Loucy (cell line): ENCODE measurements at regions not wholly inside any gene's neighbourhood (a gene's known extent, or its start where the extent isn't known, plus 50 kb on each side); places are given as distances from the start of the nearest gene placed in this dataset.
"Not testable (repeated sequence)": the region's sequence is repeated elsewhere in the genome, so short reads cannot be mapped to it uniquely, and the experiment has no call there.

Experiments
- H2AFZ ChIP-seq: fragments of 200-600 bp; sonication (generic); 2 replicates; pipeline ENCODE4 v1.6.0; 2016; ENCODE audit warnings: antibody characterized with exemption, mild to moderate bottlenecking, low read length, moderate library complexity
- H3F3A ChIP-seq: fragments of 200-600 bp; 2 replicates; pipeline ENCODE4 v1.6.0; 2016; ENCODE audit warnings: antibody characterized with exemption, low read depth, mild to moderate bottlenecking
- H3K27me3 ChIP-seq: fragments of 200-600 bp; sonication (generic); 2 replicates; pipeline ENCODE4 v1.6.1; 2014; ENCODE audit warnings: low read length, mild to moderate bottlenecking; ENCODE audit not compliant: insufficient read depth, poor library complexity, severe bottlenecking
- H3K36me3 ChIP-seq: fragments of 200-600 bp; sonication (generic); 2 replicates; pipeline ENCODE4 v1.6.1; 2016; ENCODE audit warnings: low read length; ENCODE audit not compliant: insufficient read depth
- H3K4me1 ChIP-seq: fragments of 200-600 bp; sonication (generic); 2 replicates; pipeline ENCODE4 v1.5.1; 2014; ENCODE audit warnings: low read length, mild to moderate bottlenecking; ENCODE audit not compliant: insufficient read depth, poor library complexity, severe bottlenecking
- H3K4me2 ChIP-seq: fragments of 200-600 bp; sonication (generic); 2 replicates; pipeline ENCODE4 v1.6.0; 2014; ENCODE audit warnings: antibody characterized with exemption, low read length, low read depth, mild to moderate bottlenecking; ENCODE audit not compliant: poor library complexity, severe bottlenecking
- H3K4me3 ChIP-seq: fragments of 200-600 bp; sonication (generic); 2 replicates; pipeline ENCODE4 v1.5.1; 2014; ENCODE audit warnings: low read length, mild to moderate bottlenecking, mixed read lengths; ENCODE audit not compliant: poor library complexity, severe bottlenecking
- H3K79me2 ChIP-seq: fragments of 200-600 bp; sonication (generic); 2 replicates; pipeline ENCODE4 v1.6.1; 2014; ENCODE audit warnings: low read length; ENCODE audit not compliant: insufficient read depth
- H3K9ac ChIP-seq: fragments of 200-600 bp; sonication (generic); 2 replicates; pipeline ENCODE4 v1.6.0; 2014; ENCODE audit warnings: mild to moderate bottlenecking, low read depth, low read length, moderate library complexity; ENCODE audit not compliant: poor library complexity, severe bottlenecking
- H3K9me2 ChIP-seq: fragments of 200-600 bp; sonication (generic); replicated peaks from 2 replicates; pipeline ENCODE4 v1.6.1; 2016; ENCODE audit warnings: low read depth, low read length, mixed read lengths
- H3K9me3 ChIP-seq: fragments of 200-600 bp; sonication (generic); 2 replicates; pipeline ENCODE4 v1.6.1; 2014; ENCODE audit warnings: mild to moderate bottlenecking, antibody characterized with exemption, low read length, low read depth; ENCODE audit not compliant: insufficient read depth
- H4K20me1 ChIP-seq: fragments of 200-600 bp; sonication (generic); 2 replicates; pipeline ENCODE4 v1.6.0; 2014; ENCODE audit warnings: antibody characterized with exemption, low read length, mild to moderate bottlenecking; ENCODE audit not compliant: insufficient read depth, poor library complexity, severe bottlenecking
- EZH2phosphoT487 ChIP-seq: fragments of 200-600 bp; IDR thresholded peaks from 2 replicates; pipeline ENCODE4 v1.6.1; 2018; ENCODE audit warnings: antibody characterized with exemption, mild to moderate bottlenecking, moderate library complexity, borderline replicate concordance
- TF ChIP-seq, protein P1 (sequence below): fragments of 200-600 bp; sonication (generic); conservative IDR thresholded peaks from 2 replicates; pipeline ENCODE4 v1.5.1; 2014; ENCODE audit warnings: mild to moderate bottlenecking, antibody characterized with exemption, low read length

GRCh38 chr5:33205727-33206410 is 234.9 kb upstream of the TARS1 start:
- no peaks in the 10 kb centered on the region for H3K27me3 ChIP-seq
- H3K9me2 ChIP-seq = no peaks in the 10 kb centered on the region
- no peak overlapping the region for H3K4me2 ChIP-seq
- no peaks in the 10 kb centered on the region for H3F3A ChIP-seq
- H2AFZ ChIP-seq = 0 out of 2 replicates have a peak overlapping the region, but pooled peaks have one; percentile 3
- no peak overlapping the region for H3K9ac ChIP-seq
- H4K20me1 ChIP-seq = no peaks in the 10 kb centered on the region
- no peak overlapping the region for H3K4me3 ChIP-seq
- peaks cover 18% of the 10 kb centered on the region for H3K4me1 ChIP-seq
- no peak for TF ChIP-seq EZH2phosphoT487
- TF ChIP-seq, protein P1, sequence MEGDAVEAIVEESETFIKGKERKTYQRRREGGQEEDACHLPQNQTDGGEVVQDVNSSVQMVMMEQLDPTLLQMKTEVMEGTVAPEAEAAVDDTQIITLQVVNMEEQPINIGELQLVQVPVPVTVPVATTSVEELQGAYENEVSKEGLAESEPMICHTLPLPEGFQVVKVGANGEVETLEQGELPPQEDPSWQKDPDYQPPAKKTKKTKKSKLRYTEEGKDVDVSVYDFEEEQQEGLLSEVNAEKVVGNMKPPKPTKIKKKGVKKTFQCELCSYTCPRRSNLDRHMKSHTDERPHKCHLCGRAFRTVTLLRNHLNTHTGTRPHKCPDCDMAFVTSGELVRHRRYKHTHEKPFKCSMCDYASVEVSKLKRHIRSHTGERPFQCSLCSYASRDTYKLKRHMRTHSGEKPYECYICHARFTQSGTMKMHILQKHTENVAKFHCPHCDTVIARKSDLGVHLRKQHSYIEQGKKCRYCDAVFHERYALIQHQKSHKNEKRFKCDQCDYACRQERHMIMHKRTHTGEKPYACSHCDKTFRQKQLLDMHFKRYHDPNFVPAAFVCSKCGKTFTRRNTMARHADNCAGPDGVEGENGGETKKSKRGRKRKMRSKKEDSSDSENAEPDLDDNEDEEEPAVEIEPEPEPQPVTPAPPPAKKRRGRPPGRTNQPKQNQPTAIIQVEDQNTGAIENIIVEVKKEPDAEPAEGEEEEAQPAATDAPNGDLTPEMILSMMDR = no peak
- H3K79me2 ChIP-seq = no peaks in the 10 kb centered on the region
- H3K9me3 ChIP-seq = peaks cover 4% of the 10 kb centered on the region; the same call in 1 of the 2 replicates
- H3K36me3 ChIP-seq = no peaks in the 10 kb centered on the region

GRCh38 chr5:33206962-33207506 is 233.7 kb upstream of the TARS1 start:
- Histone ChIP-seq H3K4me3 (no peak overlapping the region), H3K9me3 (peaks cover 4% of the 10 kb centered on the region; the same call in 1 of the 2 replicates), H4K20me1 (no peaks in the 10 kb centered on the region), H3K79me2 (no peaks in the 10 kb centered on the region), H3K36me3 (no peaks in the 10 kb centered on the region), H3K27me3 (no peaks in the 10 kb centered on the region), H3K4me2 (no peak overlapping the region), H3K9me2 (no peaks in the 10 kb centered on the region), H3K4me1 (peaks cover 28% of the 10 kb centered on the region), H2AFZ (peak overlapping the region; percentile 68), H3F3A (no peaks in the 10 kb centered on the region), H3K9ac (no peak overlapping the region)
- TF ChIP-seq, protein P1 = no peak
- no peak for TF ChIP-seq EZH2phosphoT487

- Histone ChIP-seq H3K36me3 (no peaks in the 10 kb centered on the region), H4K20me1 (no peaks in the 10 kb centered on the region), H2AFZ (no peak overlapping the region), H3K4me3 (no peak overlapping the region), H3K79me2 (no peaks in the 10 kb centered on the region), H3F3A (peaks cover 10% of the 10 kb centered on the region), H3K4me2 (no peak overlapping the region), H3K9ac (no peak overlapping the region), H3K27me3 (no peaks in the 10 kb centered on the region), H3K9me3 (peaks cover 4% of the 10 kb centered on the region; the same call in 1 of the 2 replicates), H3K9me2 (no peaks in the 10 kb centered on the region), H3K4me1 (peaks cover 48% of the 10 kb centered on the region)
- TF ChIP-seq, protein P1 = no peak
- no peak for TF ChIP-seq EZH2phosphoT487
Measured at GRCh38 chr5:33209252-33209651, 231.5 kb upstream of the TARS1 start.

DNA sequence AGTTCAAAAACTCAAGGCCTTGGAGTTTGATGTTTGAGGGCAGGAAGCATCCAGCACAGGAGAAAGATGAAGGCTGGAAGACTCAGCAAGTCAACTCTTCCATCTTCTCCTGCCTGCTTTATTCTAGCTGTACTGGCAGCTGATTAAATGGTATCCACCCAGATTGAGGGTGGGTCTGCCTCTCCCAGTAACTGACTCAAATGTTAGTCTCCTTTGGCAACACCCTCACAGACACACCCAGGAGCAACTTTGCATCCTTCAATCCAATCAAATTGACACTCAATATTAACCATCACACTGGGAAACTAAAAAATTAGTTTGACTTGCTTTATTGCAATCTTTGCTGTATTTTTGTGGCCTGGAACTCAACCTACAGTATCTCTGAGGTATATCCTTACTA is 230.5 kb upstream of the TARS1 start:
- H4K20me1 ChIP-seq, H3F3A ChIP-seq, H2AFZ ChIP-seq, H3K9me2 ChIP-seq, H3K27me3 ChIP-seq, H3K4me2 ChIP-seq, H3K9ac ChIP-seq, H3K9me3 ChIP-seq, H3K4me3 ChIP-seq, H3K36me3 ChIP-seq, H3K79me2 ChIP-seq: not testable (repeated sequence)
- peaks cover 52% of the 10 kb centered on the region for H3K4me1 ChIP-seq
